SK-N-SH treated with all-trans-retinoic acid at 6 μM for 48 hours (cell line): ENCODE measurements at regions not wholly inside any gene's neighbourhood (a gene's known extent, or its start where the extent isn't known, plus 50 kb on each side); places are given as distances from the start of the nearest gene placed in this dataset.

Source experiments
- ATAC-seq: fragments of 200-7000 bp; cut with Tn5 transposase; 3 replicates; pipeline ENCODE4 v1.9.1; 2020; ENCODE audit warnings: mild to moderate bottlenecking, moderate library complexity
- BACH2 ChIP-seq: fragments of 250-450 bp; sonication (Bioruptor Pico); IDR thresholded peaks from 2 replicates; pipeline ENCODE4 v1.9.0; 2021; ENCODE audit warnings: mild to moderate bottlenecking, borderline replicate concordance
- CSDC2 ChIP-seq: fragments of 250-450 bp; sonication (Bioruptor Pico); IDR thresholded peaks from 2 replicates; pipeline ENCODE4 v1.5.0; 2020; ENCODE audit warnings: mild to moderate bottlenecking, moderate library complexity
- ESRRG ChIP-seq: fragments of 250-450 bp; sonication (Bioruptor Pico); IDR thresholded peaks from 2 replicates; pipeline ENCODE4 v1.6.1; 2021; ENCODE audit warnings: mild to moderate bottlenecking
- GLIS3 ChIP-seq: fragments of 250-450 bp; sonication (Bioruptor Pico); IDR thresholded peaks from 2 replicates; pipeline ENCODE4 v1.5.0; 2020; ENCODE audit warnings: mild to moderate bottlenecking, moderate library complexity
- ISL1 ChIP-seq: fragments of 250-450 bp; sonication (Bioruptor Pico); IDR thresholded peaks from 2 replicates; pipeline ENCODE4 v2.1.2; 2022; ENCODE audit warnings: mild to moderate bottlenecking, moderate library complexity
- OSR1 ChIP-seq: fragments of 250-450 bp; sonication (Bioruptor Pico); IDR thresholded peaks from 2 replicates; pipeline ENCODE4 v1.8.0; 2022; ENCODE audit warnings: moderate library complexity, mild to moderate bottlenecking, inconsistent platforms
- PPARA ChIP-seq: fragments of 250-450 bp; sonication (Bioruptor Pico); IDR thresholded peaks from 2 replicates; pipeline ENCODE4 v1.5.0; 2020; ENCODE audit warnings: mild to moderate bottlenecking, borderline replicate concordance
- RARB ChIP-seq: fragments of 250-450 bp; sonication (Bioruptor Pico); IDR thresholded peaks from 2 replicates; pipeline ENCODE4 v1.8.0; 2021; ENCODE audit warnings: mild to moderate bottlenecking, moderate library complexity
- SNAI2 ChIP-seq: fragments of 250-450 bp; sonication (Bioruptor Pico); IDR thresholded peaks from 2 replicates; pipeline ENCODE4 v1.5.0; 2020; ENCODE audit warnings: mild to moderate bottlenecking, moderate library complexity
- TCF4 ChIP-seq: fragments of 250-450 bp; sonication (Bioruptor Pico); IDR thresholded peaks from 2 replicates; pipeline ENCODE4 v1.8.0; 2021; ENCODE audit warnings: mild to moderate bottlenecking, moderate library complexity, borderline replicate concordance
- TOX ChIP-seq: fragments of 250-450 bp; sonication (Bioruptor Pico); IDR thresholded peaks from 2 replicates; pipeline ENCODE4 v1.8.0; 2021; ENCODE audit warnings: mild to moderate bottlenecking, moderate library complexity, borderline replicate concordance
- ZC3H10 ChIP-seq: fragments of 250-450 bp; sonication (Bioruptor Pico); IDR thresholded peaks from 2 replicates; pipeline ENCODE4 v1.5.1; 2021; ENCODE audit warnings: mild to moderate bottlenecking, moderate library complexity
- ZNF565 ChIP-seq: fragments of 450-650 bp; formaldehyde crosslinking; conservative IDR thresholded peaks from 2 replicates; pipeline ENCODE4 v1.5.0; 2020; ENCODE audit warnings: low read depth, mild to moderate bottlenecking, moderate library complexity
- ZNF70 ChIP-seq: fragments of 450-650 bp; formaldehyde crosslinking; IDR thresholded peaks from 2 replicates; pipeline ENCODE4 v1.5.0; 2020; ENCODE audit warnings: mild to moderate bottlenecking, moderate library complexity
- ZNF8 ChIP-seq: fragments of 450-650 bp; formaldehyde crosslinking; IDR thresholded peaks from 2 replicates; pipeline ENCODE4 v1.5.0; 2020; ENCODE audit warnings: mild to moderate bottlenecking, moderate library complexity
- TF ChIP-seq, protein P1 (sequence below): fragments of 250-450 bp; sonication (Bioruptor Pico); IDR thresholded peaks from 2 replicates; pipeline ENCODE4 v1.5.1; 2020; ENCODE audit warnings: low read depth, mild to moderate bottlenecking, moderate library complexity
- TF ChIP-seq, protein P2 (sequence below): fragments of 250-450 bp; sonication (Bioruptor Pico); IDR thresholded peaks from 2 replicates; pipeline ENCODE4 v1.5.1; 2021; ENCODE audit warnings: mild to moderate bottlenecking, moderate library complexity
- TF ChIP-seq, protein P3 (sequence below): fragments of 250-450 bp; sonication (Bioruptor Pico); IDR thresholded peaks from 2 replicates; pipeline ENCODE4 v1.8.0; 2021; ENCODE audit warnings: low read depth, mild to moderate bottlenecking, moderate library complexity, borderline replicate concordance
- TF ChIP-seq, protein P4 (sequence below): fragments of 250-450 bp; sonication (Bioruptor Pico); IDR thresholded peaks from 2 replicates; pipeline ENCODE4 v1.5.0; 2020; ENCODE audit warnings: mild to moderate bottlenecking, moderate library complexity
- TF ChIP-seq, protein P5 (sequence below): fragments of 250-450 bp; sonication (Bioruptor Pico); IDR thresholded peaks from 2 replicates; pipeline ENCODE4 v1.8.0; 2020; ENCODE audit warnings: mild to moderate bottlenecking, moderate library complexity, borderline replicate concordance

DNA sequence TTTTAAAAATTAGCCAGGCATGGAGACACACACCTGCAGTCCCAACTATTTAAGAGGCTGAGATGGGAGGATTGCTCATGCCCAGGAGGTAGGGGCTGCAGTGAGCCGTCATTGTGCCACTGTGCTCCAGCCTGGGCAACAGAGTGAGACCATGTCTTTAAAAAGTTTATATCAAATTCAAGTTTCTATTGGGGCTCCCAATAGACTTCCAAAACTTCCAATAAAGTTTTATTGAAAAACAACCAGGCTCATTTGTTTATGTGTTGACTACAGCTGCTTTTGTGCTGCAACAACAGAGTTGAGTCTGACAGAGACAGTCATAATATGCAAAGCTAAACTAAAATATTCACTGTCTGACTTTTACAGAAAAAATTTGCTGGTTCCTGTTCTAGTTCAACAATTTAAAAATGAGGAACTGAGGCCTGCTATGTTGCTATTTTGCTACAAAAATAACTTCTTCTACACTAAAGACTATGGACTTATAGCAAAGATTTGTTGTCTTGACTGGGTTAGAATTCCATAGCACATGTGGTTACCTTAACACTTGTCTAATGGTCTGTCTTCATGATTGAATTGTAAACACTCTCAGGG lies 63.3 kb upstream of the RELL1 start:
- TF ChIP-seq GLIS3 (no peak), ZNF70 (CRISPR knock-in tag) (no peak), TCF4 (no peak), SNAI2 (CRISPR knock-in tag) (no peak), OSR1 (CRISPR knock-in tag) (no peak), ESRRG (CRISPR knock-in tag) (no peak), CSDC2 (CRISPR knock-in tag) (no peak), PPARA (CRISPR knock-in tag) (no peak), ZNF8 (no peak), TOX (CRISPR knock-in tag) (no peak), ZNF565 (no peak)
- TF ChIP-seq, protein P1, sequence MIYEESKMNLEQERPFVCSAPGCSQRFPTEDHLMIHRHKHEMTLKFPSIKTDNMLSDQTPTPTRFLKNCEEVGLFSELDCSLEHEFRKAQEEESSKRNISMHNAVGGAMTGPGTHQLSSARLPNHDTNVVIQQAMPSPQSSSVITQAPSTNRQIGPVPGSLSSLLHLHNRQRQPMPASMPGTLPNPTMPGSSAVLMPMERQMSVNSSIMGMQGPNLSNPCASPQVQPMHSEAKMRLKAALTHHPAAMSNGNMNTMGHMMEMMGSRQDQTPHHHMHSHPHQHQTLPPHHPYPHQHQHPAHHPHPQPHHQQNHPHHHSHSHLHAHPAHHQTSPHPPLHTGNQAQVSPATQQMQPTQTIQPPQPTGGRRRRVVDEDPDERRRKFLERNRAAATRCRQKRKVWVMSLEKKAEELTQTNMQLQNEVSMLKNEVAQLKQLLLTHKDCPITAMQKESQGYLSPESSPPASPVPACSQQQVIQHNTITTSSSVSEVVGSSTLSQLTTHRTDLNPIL (CRISPR knock-in tag) = no peak
- TF ChIP-seq, protein P2, sequence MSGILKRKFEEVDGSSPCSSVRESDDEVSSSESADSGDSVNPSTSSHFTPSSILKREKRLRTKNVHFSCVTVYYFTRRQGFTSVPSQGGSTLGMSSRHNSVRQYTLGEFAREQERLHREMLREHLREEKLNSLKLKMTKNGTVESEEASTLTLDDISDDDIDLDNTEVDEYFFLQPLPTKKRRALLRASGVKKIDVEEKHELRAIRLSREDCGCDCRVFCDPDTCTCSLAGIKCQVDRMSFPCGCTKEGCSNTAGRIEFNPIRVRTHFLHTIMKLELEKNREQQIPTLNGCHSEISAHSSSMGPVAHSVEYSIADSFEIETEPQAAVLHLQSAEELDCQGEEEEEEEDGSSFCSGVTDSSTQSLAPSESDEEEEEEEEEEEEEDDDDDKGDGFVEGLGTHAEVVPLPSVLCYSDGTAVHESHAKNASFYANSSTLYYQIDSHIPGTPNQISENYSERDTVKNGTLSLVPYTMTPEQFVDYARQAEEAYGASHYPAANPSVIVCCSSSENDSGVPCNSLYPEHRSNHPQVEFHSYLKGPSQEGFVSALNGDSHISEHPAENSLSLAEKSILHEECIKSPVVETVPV (CRISPR knock-in tag) = no peak
- TF ChIP-seq, protein P3, sequence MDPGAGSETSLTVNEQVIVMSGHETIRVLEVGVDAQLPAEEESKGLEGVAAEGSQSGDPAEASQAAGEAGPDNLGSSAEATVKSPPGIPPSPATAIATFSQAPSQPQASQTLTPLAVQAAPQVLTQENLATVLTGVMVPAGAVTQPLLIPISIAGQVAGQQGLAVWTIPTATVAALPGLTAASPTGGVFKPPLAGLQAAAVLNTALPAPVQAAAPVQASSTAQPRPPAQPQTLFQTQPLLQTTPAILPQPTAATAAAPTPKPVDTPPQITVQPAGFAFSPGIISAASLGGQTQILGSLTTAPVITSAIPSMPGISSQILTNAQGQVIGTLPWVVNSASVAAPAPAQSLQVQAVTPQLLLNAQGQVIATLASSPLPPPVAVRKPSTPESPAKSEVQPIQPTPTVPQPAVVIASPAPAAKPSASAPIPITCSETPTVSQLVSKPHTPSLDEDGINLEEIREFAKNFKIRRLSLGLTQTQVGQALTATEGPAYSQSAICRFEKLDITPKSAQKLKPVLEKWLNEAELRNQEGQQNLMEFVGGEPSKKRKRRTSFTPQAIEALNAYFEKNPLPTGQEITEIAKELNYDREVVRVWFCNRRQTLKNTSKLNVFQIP = no peak
- no peak for ATAC-seq

DNA sequence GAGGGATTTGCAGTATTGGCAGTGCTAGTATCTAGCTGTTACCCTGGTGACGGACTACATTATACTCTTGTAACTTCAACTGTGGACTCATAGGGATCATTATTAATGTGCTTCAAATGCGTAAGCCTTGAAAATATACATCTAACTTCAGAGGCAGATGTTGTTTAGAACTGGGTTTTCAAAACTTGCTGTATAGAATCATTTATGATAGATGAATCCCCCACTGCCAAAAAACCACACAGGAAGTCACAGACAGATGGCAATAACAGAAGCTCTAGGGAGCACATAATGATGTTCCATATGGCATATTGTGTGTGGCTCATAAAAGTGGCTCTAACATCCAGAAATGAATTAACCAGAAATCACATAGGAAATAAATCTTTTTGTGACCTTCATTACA lies 62.3 kb upstream of the RELL1 start:
- no peak for ATAC-seq
- TF ChIP-seq, protein P4, sequence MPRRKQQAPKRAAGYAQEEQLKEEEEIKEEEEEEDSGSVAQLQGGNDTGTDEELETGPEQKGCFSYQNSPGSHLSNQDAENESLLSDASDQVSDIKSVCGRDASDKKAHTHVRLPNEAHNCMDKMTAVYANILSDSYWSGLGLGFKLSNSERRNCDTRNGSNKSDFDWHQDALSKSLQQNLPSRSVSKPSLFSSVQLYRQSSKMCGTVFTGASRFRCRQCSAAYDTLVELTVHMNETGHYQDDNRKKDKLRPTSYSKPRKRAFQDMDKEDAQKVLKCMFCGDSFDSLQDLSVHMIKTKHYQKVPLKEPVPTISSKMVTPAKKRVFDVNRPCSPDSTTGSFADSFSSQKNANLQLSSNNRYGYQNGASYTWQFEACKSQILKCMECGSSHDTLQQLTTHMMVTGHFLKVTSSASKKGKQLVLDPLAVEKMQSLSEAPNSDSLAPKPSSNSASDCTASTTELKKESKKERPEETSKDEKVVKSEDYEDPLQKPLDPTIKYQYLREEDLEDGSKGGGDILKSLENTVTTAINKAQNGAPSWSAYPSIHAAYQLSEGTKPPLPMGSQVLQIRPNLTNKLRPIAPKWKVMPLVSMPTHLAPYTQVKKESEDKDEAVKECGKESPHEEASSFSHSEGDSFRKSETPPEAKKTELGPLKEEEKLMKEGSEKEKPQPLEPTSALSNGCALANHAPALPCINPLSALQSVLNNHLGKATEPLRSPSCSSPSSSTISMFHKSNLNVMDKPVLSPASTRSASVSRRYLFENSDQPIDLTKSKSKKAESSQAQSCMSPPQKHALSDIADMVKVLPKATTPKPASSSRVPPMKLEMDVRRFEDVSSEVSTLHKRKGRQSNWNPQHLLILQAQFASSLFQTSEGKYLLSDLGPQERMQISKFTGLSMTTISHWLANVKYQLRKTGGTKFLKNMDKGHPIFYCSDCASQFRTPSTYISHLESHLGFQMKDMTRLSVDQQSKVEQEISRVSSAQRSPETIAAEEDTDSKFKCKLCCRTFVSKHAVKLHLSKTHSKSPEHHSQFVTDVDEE = no peak
- TF ChIP-seq ISL1 (CRISPR knock-in tag) = no peak
- no peak for TF ChIP-seq ZC3H10
- no peak for TF ChIP-seq TCF4
- TF ChIP-seq ZNF70 (CRISPR knock-in tag) = no peak
- TF ChIP-seq SNAI2 (CRISPR knock-in tag) = no peak
- TF ChIP-seq BACH2 (CRISPR knock-in tag) = no peak
- TF ChIP-seq RARB (CRISPR knock-in tag) = no peak
- no peak for TF ChIP-seq ZNF565
- no peak for TF ChIP-seq PPARA (CRISPR knock-in tag)
- TF ChIP-seq GLIS3 = no peak
- TF ChIP-seq ESRRG (CRISPR knock-in tag) = no peak
- TF ChIP-seq, protein P5, sequence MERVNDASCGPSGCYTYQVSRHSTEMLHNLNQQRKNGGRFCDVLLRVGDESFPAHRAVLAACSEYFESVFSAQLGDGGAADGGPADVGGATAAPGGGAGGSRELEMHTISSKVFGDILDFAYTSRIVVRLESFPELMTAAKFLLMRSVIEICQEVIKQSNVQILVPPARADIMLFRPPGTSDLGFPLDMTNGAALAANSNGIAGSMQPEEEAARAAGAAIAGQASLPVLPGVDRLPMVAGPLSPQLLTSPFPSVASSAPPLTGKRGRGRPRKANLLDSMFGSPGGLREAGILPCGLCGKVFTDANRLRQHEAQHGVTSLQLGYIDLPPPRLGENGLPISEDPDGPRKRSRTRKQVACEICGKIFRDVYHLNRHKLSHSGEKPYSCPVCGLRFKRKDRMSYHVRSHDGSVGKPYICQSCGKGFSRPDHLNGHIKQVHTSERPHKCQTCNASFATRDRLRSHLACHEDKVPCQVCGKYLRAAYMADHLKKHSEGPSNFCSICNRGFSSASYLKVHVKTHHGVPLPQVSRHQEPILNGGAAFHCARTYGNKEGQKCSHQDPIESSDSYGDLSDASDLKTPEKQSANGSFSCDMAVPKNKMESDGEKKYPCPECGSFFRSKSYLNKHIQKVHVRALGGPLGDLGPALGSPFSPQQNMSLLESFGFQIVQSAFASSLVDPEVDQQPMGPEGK (CRISPR knock-in tag) = no peak
- TF ChIP-seq ZNF8 = no peak
- TF ChIP-seq, protein P2 (CRISPR knock-in tag) = no peak
